HCT116 (cell line): ENCODE measurements at regions not wholly inside any gene's neighbourhood (a gene's known extent, or its start where the extent isn't known, plus 50 kb on each side); places are given as distances from the start of the nearest gene placed in this dataset.

Experiments used
- ATAC-seq: fragments of 200-7000 bp; cut with Tn5 transposase; 2 replicates; pipeline ENCODE4 v1.9.1; 2020; ENCODE audit warnings: mild to moderate bottlenecking, moderate library complexity
- BruUV-seq: library from RNA; stranded (reverse); fragments of 400-500 nt; replicated peaks from 2 replicates; lab custom pipeline; 2021; lab: Mats Ljungman, UMichigan
- CTCF ChIA-PET: fragments of 300-600 bp; sonication (Branson Sonifier 250); formaldehyde crosslinking; loops from one replicate; lab custom pipeline; 2021; ENCODE audit warnings: antibody characterized with exemption; lab: Charles Lee
- POLR2A ChIA-PET: fragments of 300-600, 350-600 bp; sonication (Branson Sonifier 250); formaldehyde crosslinking; loops from one replicate; lab custom pipeline; 2021; ENCODE audit warnings: antibody characterized with exemption; lab: Charles Lee
- RAD21 ChIA-PET, 2 experiments: fragments of 300-600 bp; sonication (Branson Sonifier 250); formaldehyde crosslinking; loops; one replicate each; lab custom pipeline; 2023; ENCODE audit warnings: low total read pairs in 2 of 2; ENCODE audit not compliant: uncharacterized antibody in 2 of 2, unreplicated experiment in 2 of 2, low non-redundant PET in 1 of 2; lab: Charles Lee
- DNase-seq: peaks from one replicate; pipeline ENCODE4 v3.0.0-alpha.2; 2010; ENCODE audit warnings: low read depth, low spot score
- H2AFZ ChIP-seq: fragments of 200-600 bp; shearing (Covaris generic), sonication (generic); 2 replicates; pipeline ENCODE4 v1.6.1; 2017; ENCODE audit warnings: low read depth, mixed run types, mixed read lengths, antibody characterized with exemption, low read length; ENCODE audit not compliant: poor library complexity, severe bottlenecking
- H3K27ac ChIP-seq: 2 replicates; pipeline ENCODE4 v1.5.1; 2012; ENCODE audit warnings: low read depth, low read length
- H3K27me3 ChIP-seq: fragments of 200-600 bp; sonication (generic); 2 replicates; pipeline ENCODE4 v1.6.1; 2016; ENCODE audit warnings: mixed run types, low read length, mixed read lengths; ENCODE audit not compliant: insufficient read depth
- H3K36me3 ChIP-seq, 2 experiments: fragments of 200-500 bp in 1 of 2; fragments of 200-600 bp in 1 of 2; sonication (Bioruptor generic) in 1 of 2; sonication (generic) in 1 of 2; 2 replicates each; pipeline versions ENCODE4 v1.5.1 to v1.6.1; 2014 to 2016; ENCODE audit warnings: low read length in 2 of 2, inconsistent platforms in 1 of 2, mixed read lengths in 1 of 2, mixed run types in 1 of 2; ENCODE audit not compliant: insufficient read depth in 2 of 2, control insufficient read depth in 1 of 2
- H3K4me1 ChIP-seq, 2 experiments: fragments of 200-600 bp in 1 of 2; sonication (generic) in 1 of 2; 2 replicates each; pipeline versions ENCODE4 v1.5.1 to v1.6.1; 2012 to 2017; ENCODE audit warnings: low read length in 2 of 2, inconsistent platforms in 1 of 2, mild to moderate bottlenecking in 1 of 2, mixed read lengths in 1 of 2, mixed run types in 1 of 2, moderate library complexity in 1 of 2; ENCODE audit not compliant: insufficient read depth in 2 of 2, control insufficient read depth in 1 of 2
- H3K4me2 ChIP-seq: fragments of 200-600 bp; sonication (generic); 2 replicates; pipeline ENCODE4 v1.6.1; 2017; ENCODE audit warnings: mixed run types, low read length, mixed read lengths
- H3K4me3 ChIP-seq, 2 experiments: fragments of 200-600 bp in 1 of 2; sonication (generic) in 1 of 2; replicated peaks in 1 of 2; 2 replicates each; pipeline ENCODE4 v1.5.1; 2011 to 2016; ENCODE audit warnings: low read length in 2 of 2, control low read depth in 1 of 2, low read depth in 1 of 2, mild to moderate bottlenecking in 1 of 2, mixed read lengths in 1 of 2, mixed run types in 1 of 2
- H3K79me2 ChIP-seq: fragments of 200-600 bp; sonication (generic); 2 replicates; pipeline ENCODE4 v1.6.1; 2017; ENCODE audit warnings: mild to moderate bottlenecking, mixed run types, low read length, moderate library complexity, mixed read lengths; ENCODE audit not compliant: insufficient read depth
- H3K9ac ChIP-seq: fragments of 200-600 bp; sonication (generic); 2 replicates; pipeline ENCODE4 v1.6.1; 2016; ENCODE audit warnings: low read length, mixed read lengths
- H3K9me2 ChIP-seq: fragments of 200-600 bp; sonication (generic), shearing (Covaris generic); 2 replicates; pipeline ENCODE4 v1.6.1; 2017; ENCODE audit warnings: mixed run types, mild to moderate bottlenecking, moderate library complexity; ENCODE audit not compliant: insufficient read depth
- H3K9me3 ChIP-seq, 2 experiments: fragments of 200-500 bp in 1 of 2; fragments of 200-600 bp in 1 of 2; sonication (Bioruptor generic) in 1 of 2; sonication (generic) in 1 of 2; 2 replicates each; pipeline ENCODE4 v1.6.1; 2014 to 2017; ENCODE audit warnings: low read length in 2 of 2, mixed read lengths in 2 of 2, inconsistent platforms in 1 of 2, low read depth in 1 of 2, mild to moderate bottlenecking in 1 of 2, mixed run types in 1 of 2, moderate library complexity in 1 of 2; ENCODE audit not compliant: control insufficient read depth in 1 of 2, insufficient read depth in 1 of 2
- H4K20me1 ChIP-seq: fragments of 200-600 bp; sonication (generic), shearing (Covaris generic); 2 replicates; pipeline ENCODE4 v1.6.1; 2017; ENCODE audit warnings: mixed run types, mild to moderate bottlenecking, moderate library complexity; ENCODE audit not compliant: insufficient read depth
- CBX3 ChIP-seq: IDR thresholded peaks from 2 replicates; pipeline ENCODE4 v1.6.1; 2012; ENCODE audit warnings: low read depth
- CEBPB ChIP-seq: IDR thresholded peaks from 2 replicates; pipeline ENCODE4 v1.6.1; 2012; ENCODE audit warnings: low read depth
- ELF1 ChIP-seq: IDR thresholded peaks from 2 replicates; pipeline ENCODE4 v1.6.1; 2012; ENCODE audit warnings: low read depth, borderline replicate concordance
- EZH2 ChIP-seq: fragments of 200-600 bp; sonication (generic); IDR thresholded peaks from 2 replicates; pipeline ENCODE4 v1.6.1; 2017; ENCODE audit warnings: antibody characterized with exemption, mixed run types
- FOSL1 ChIP-seq: IDR thresholded peaks from 2 replicates; pipeline ENCODE4 v1.6.1; 2012; ENCODE audit warnings: low read depth
- JUND ChIP-seq: IDR thresholded peaks from 2 replicates; pipeline ENCODE4 v1.6.1; 2012
- POLR2A ChIP-seq: IDR thresholded peaks from 2 replicates; pipeline ENCODE4 v1.7.0; 2011; ENCODE audit warnings: borderline replicate concordance; ENCODE audit not compliant: insufficient read depth, insufficient read length; ENCODE audit errors: extremely low read depth
- POLR2AphosphoS5 ChIP-seq: IDR thresholded peaks from 2 replicates; pipeline ENCODE4 v1.6.1; 2011; ENCODE audit warnings: mild to moderate bottlenecking, low read depth, low read length, moderate library complexity
- RAD21 ChIP-seq: IDR thresholded peaks from 2 replicates; pipeline ENCODE4 v1.6.1; 2012; ENCODE audit warnings: low read depth, mild to moderate bottlenecking
- SP1 ChIP-seq: IDR thresholded peaks from 2 replicates; pipeline ENCODE4 v1.6.1; 2012; ENCODE audit warnings: low read depth
- SRF ChIP-seq: IDR thresholded peaks from 2 replicates; pipeline ENCODE4 v1.6.1; 2012; ENCODE audit warnings: low read depth
- TCF7L2 ChIP-seq: IDR thresholded peaks from 2 replicates; pipeline ENCODE4 v1.7.0; 2011; ENCODE audit warnings: borderline replicate concordance, inconsistent platforms; ENCODE audit not compliant: insufficient read depth, insufficient read length; ENCODE audit errors: extremely low read depth
- ZFX ChIP-seq: fragments of 450-650 bp; IDR thresholded peaks from 2 replicates; pipeline ENCODE4 v1.6.1; 2017
- ZNF274 ChIP-seq: fragments of 200-500 bp; sonication (Bioruptor generic); IDR thresholded peaks from 2 replicates; pipeline ENCODE4 v1.6.1; 2014; ENCODE audit warnings: mild to moderate bottlenecking, low read depth, low read length, inconsistent platforms
- intact Hi-C: fragments of 100-400 bp; cut with micrococcal nuclease; formaldehyde crosslinking; loops from 2 replicates; pipeline ENCODE4 v1.10.0; 2022
- TF ChIP-seq, protein P1 (sequence below): IDR thresholded peaks from 2 replicates; pipeline ENCODE4 v1.6.1; 2011; ENCODE audit warnings: mild to moderate bottlenecking, low read length, moderate library complexity; ENCODE audit not compliant: insufficient replicate concordance; ENCODE audit errors: extremely low read depth
- TF ChIP-seq, protein P2 (sequence below): IDR thresholded peaks from 2 replicates; pipeline ENCODE4 v1.6.1; 2012
- TF ChIP-seq, protein P3 (sequence below): IDR thresholded peaks from 2 replicates; pipeline ENCODE4 v1.6.1; 2012
- TF ChIP-seq, protein P4 (sequence below): IDR thresholded peaks from 2 replicates; pipeline ENCODE4 v1.6.1; 2012; ENCODE audit warnings: low read depth

GRCh38 chr11:127369356-127369755 lies 368.8 kb upstream of the KIRREL3 start:
- CTCF ChIA-PET = no interaction called here
- no peak for ATAC-seq
- H3K79me2 ChIP-seq = no peaks in the 10 kb centered on the region
- H3K9me2 ChIP-seq = no peaks in the 10 kb centered on the region
- TF ChIP-seq, protein P1, sequence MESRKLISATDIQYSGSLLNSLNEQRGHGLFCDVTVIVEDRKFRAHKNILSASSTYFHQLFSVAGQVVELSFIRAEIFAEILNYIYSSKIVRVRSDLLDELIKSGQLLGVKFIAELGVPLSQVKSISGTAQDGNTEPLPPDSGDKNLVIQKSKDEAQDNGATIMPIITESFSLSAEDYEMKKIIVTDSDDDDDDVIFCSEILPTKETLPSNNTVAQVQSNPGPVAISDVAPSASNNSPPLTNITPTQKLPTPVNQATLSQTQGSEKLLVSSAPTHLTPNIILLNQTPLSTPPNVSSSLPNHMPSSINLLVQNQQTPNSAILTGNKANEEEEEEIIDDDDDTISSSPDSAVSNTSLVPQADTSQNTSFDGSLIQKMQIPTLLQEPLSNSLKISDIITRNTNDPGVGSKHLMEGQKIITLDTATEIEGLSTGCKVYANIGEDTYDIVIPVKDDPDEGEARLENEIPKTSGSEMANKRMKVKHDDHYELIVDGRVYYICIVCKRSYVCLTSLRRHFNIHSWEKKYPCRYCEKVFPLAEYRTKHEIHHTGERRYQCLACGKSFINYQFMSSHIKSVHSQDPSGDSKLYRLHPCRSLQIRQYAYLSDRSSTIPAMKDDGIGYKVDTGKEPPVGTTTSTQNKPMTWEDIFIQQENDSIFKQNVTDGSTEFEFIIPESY = no peak
- no peak for TF ChIP-seq EZH2
- TF ChIP-seq, protein P2, sequence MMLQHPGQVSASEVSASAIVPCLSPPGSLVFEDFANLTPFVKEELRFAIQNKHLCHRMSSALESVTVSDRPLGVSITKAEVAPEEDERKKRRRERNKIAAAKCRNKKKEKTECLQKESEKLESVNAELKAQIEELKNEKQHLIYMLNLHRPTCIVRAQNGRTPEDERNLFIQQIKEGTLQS = no peak
- TF ChIP-seq CEBPB = no peak
- no peak for TF ChIP-seq ELF1
- TF ChIP-seq POLR2A = no peak
- TF ChIP-seq TCF7L2 = no peak
- TF ChIP-seq, protein P3, sequence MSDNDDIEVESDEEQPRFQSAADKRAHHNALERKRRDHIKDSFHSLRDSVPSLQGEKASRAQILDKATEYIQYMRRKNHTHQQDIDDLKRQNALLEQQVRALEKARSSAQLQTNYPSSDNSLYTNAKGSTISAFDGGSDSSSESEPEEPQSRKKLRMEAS = no peak
- no peak for TF ChIP-seq RAD21
- no peak for TF ChIP-seq SRF
- TF ChIP-seq ZNF274 = no peak
- TF ChIP-seq POLR2AphosphoS5 = no peak
- no peak for TF ChIP-seq CBX3
- no peak for TF ChIP-seq SP1
- TF ChIP-seq, protein P4, sequence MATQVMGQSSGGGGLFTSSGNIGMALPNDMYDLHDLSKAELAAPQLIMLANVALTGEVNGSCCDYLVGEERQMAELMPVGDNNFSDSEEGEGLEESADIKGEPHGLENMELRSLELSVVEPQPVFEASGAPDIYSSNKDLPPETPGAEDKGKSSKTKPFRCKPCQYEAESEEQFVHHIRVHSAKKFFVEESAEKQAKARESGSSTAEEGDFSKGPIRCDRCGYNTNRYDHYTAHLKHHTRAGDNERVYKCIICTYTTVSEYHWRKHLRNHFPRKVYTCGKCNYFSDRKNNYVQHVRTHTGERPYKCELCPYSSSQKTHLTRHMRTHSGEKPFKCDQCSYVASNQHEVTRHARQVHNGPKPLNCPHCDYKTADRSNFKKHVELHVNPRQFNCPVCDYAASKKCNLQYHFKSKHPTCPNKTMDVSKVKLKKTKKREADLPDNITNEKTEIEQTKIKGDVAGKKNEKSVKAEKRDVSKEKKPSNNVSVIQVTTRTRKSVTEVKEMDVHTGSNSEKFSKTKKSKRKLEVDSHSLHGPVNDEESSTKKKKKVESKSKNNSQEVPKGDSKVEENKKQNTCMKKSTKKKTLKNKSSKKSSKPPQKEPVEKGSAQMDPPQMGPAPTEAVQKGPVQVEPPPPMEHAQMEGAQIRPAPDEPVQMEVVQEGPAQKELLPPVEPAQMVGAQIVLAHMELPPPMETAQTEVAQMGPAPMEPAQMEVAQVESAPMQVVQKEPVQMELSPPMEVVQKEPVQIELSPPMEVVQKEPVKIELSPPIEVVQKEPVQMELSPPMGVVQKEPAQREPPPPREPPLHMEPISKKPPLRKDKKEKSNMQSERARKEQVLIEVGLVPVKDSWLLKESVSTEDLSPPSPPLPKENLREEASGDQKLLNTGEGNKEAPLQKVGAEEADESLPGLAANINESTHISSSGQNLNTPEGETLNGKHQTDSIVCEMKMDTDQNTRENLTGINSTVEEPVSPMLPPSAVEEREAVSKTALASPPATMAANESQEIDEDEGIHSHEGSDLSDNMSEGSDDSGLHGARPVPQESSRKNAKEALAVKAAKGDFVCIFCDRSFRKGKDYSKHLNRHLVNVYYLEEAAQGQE = no peak
- TF ChIP-seq JUND = no peak
- no peak for TF ChIP-seq FOSL1
- no peak for TF ChIP-seq ZFX
- DNase-seq = no peak
- H3K27ac ChIP-seq = no peak overlapping the region
- BruUV-seq = no TSS peak
- intact Hi-C loops = no loop called here
- RAD21 ChIA-PET = no interaction called here
- H4K20me1 ChIP-seq = no peaks in the 10 kb centered on the region
- no peak overlapping the region for H3K9ac ChIP-seq
- POLR2A ChIA-PET = no interaction called here
- no peaks in the 10 kb centered on the region for H3K36me3 ChIP-seq
- H3K4me2 ChIP-seq = no peak overlapping the region
- H3K9me3 ChIP-seq = peaks cover 0 to 9% of the 10 kb centered on the region in 2 experiments; a peak in 2 of 4 replicates
- no peak overlapping the region for H2AFZ ChIP-seq
- no peaks in the 10 kb centered on the region for H3K27me3 ChIP-seq
- H3K4me3 ChIP-seq = no peak overlapping the region
- no peaks in the 10 kb centered on the region for H3K4me1 ChIP-seq
